ENCODE measurements at regions not wholly inside any gene's neighbourhood (a gene's known extent, or its start where the extent isn't known, plus 50 kb on each side); places are given as distances from the start of the nearest gene placed in this dataset.

- no peaks in the 10 kb centered on the region for H3K27me3 ChIP-seq (replicated peaks)
- no peaks in the 10 kb centered on the region for H3K36me3 ChIP-seq (replicated peaks)
- in situ Hi-C loops (cut with HindIII; ENCODE audit: low pct_ligation_motif_present, low sequenced_read_pairs): no loop called here
- no peak overlapping the region for H3K4me3 ChIP-seq (ENCODE audit: low read depth, low read length)
- no peak for TF ChIP-seq CTCF (IDR thresholded peaks at IDR 0.05; ENCODE audit: low read depth, low read length, missing control alignments)
- no peak overlapping the region for H3K27ac ChIP-seq
- no peak for DNase-seq
These were observed 241.8 kb downstream of the ALDH8A1 start for GRCh38 chr6:134708079-134708478.

GRCh38 chr6:134707342-134708031, 242.4 kb downstream of the ALDH8A1 start:
- H3K4me3 ChIP-seq (ENCODE audit: low read depth, low read length): no peak overlapping the region
- H3K36me3 ChIP-seq (replicated peaks): no peaks in the 10 kb centered on the region
- in situ Hi-C loops (cut with HindIII; ENCODE audit: low pct_ligation_motif_present, low sequenced_read_pairs): no loop called here
- TF ChIP-seq CTCF (IDR thresholded peaks at IDR 0.05; ENCODE audit: low read depth, low read length, missing control alignments): no peak
- no peak overlapping the region for H3K27ac ChIP-seq
- peak; percentile 70 for DNase-seq
- H3K27me3 ChIP-seq (replicated peaks): no peaks in the 10 kb centered on the region

GRCh38 chr6:134706806-134707205, 243.1 kb downstream of the ALDH8A1 start:
- H3K4me3 ChIP-seq (ENCODE audit: low read depth, low read length): no peak overlapping the region
- in situ Hi-C loops (cut with HindIII; ENCODE audit: low pct_ligation_motif_present, low sequenced_read_pairs): no loop called here
- H3K36me3 ChIP-seq (replicated peaks): no peaks in the 10 kb centered on the region
- no peak for TF ChIP-seq CTCF (IDR thresholded peaks at IDR 0.05; ENCODE audit: low read depth, low read length, missing control alignments)
- H3K27me3 ChIP-seq (replicated peaks): no peaks in the 10 kb centered on the region
- DNase-seq: no peak
- H3K27ac ChIP-seq: no peak overlapping the region

GRCh38 chr6:134706153-134706552, 243.7 kb downstream of the ALDH8A1 start:
- in situ Hi-C loops (cut with HindIII; ENCODE audit: low pct_ligation_motif_present, low sequenced_read_pairs): no loop called here
- TF ChIP-seq CTCF (IDR thresholded peaks at IDR 0.05; ENCODE audit: low read depth, low read length, missing control alignments): no peak
- Histone ChIP-seq H3K4me3 (ENCODE audit: low read depth, low read length) (no peak overlapping the region), H3K27me3 (replicated peaks) (no peaks in the 10 kb centered on the region), H3K36me3 (replicated peaks) (no peaks in the 10 kb centered on the region), H3K27ac (no peak overlapping the region)
- no peak for DNase-seq

GRCh38 chr6:134703206-134703605, 246.7 kb downstream of the ALDH8A1 start:
- H3K27me3 ChIP-seq (replicated peaks): no peaks in the 10 kb centered on the region
- in situ Hi-C loops (cut with HindIII; ENCODE audit: low pct_ligation_motif_present, low sequenced_read_pairs): no loop called here
- H3K27ac ChIP-seq: no peak overlapping the region
- no peak overlapping the region for H3K4me3 ChIP-seq (ENCODE audit: low read depth, low read length)
- TF ChIP-seq CTCF (IDR thresholded peaks at IDR 0.05; ENCODE audit: low read depth, low read length, missing control alignments): no peak
- H3K36me3 ChIP-seq (replicated peaks): no peaks in the 10 kb centered on the region
- DNase-seq: no peak

GRCh38 chr6:134702279-134702678, 247.6 kb downstream of the ALDH8A1 start:
- Histone ChIP-seq H3K27me3 (replicated peaks) (no peaks in the 10 kb centered on the region), H3K36me3 (replicated peaks) (no peaks in the 10 kb centered on the region), H3K27ac (no peak overlapping the region), H3K4me3 (ENCODE audit: low read depth, low read length) (no peak overlapping the region)
- no peak for TF ChIP-seq CTCF (IDR thresholded peaks at IDR 0.05; ENCODE audit: low read depth, low read length, missing control alignments)
- in situ Hi-C loops (cut with HindIII; ENCODE audit: low pct_ligation_motif_present, low sequenced_read_pairs): no loop called here
- no peak for DNase-seq
